HG03280 (cell line): ENCODE measurements at regions not wholly inside any gene's neighbourhood (a gene's known extent, or its start where the extent isn't known, plus 50 kb on each side); places are given as distances from the start of the nearest gene placed in this dataset.

Experiments
- ATAC-seq: cut with Tn5 transposase; IDR thresholded peaks from one replicate; pipeline ENCODE4 v1.9.1; 2021; ENCODE audit warnings: mild to moderate bottlenecking, moderate library complexity; ENCODE audit not compliant: unreplicated experiment

- no peak for ATAC-seq
Measured at GRCh38 chr17:77819497-77819896, 139.0 kb upstream of the TNRC6C start.

DNA sequence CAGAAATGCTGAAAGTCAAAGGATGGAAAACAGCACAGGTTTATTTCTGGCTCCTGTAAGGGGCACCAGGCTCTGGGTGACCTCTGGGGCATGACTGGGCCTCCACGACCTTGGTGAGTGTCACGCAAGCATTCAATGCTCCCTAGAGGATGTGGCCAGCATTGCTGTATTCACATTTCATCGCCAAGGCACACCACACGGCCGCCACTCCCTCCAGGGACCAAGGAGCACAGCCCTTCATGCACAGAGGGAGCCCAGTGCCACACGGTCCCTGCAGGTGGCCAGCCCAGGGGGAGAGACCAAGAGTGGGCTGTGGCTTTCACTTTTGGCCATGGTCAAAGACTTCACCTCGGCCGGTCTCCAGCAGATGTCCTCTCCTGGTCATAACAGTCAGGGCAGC is 137.4 kb upstream of the TNRC6C start:
- no peak for ATAC-seq

DNA sequence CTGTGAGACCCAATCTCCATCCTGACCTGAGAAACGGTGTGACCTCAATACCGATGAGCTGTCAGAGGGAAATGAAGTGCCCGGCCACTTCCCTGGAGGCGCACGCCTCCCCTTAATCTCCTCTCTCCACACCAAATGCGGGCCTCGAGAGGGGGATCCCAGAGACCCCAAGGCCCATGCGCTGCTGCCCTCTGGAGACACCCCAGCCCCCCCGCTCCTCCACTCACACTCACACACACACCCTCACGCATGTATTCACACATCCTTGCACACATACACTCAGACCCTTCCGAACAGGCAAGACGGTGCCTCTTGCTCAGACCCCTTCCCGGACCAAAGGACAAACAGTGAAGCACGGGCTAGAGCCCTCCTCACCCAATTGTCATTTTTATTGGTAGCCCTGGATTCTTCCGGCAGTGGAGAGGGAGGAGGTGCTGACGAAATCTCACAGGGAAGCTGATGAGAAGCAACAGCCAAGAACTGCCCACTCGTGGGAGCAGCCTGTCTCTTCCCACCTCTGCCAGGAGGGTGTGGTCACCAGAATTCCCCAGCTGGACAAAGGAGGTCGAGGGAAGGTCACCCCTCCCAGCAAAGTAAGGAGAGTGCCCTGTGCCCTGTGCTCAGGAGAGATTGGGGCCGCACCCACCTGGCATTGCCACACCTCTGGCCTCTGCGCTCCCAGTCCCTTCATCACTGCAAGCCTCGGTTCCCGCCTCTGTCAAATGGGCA is 136.0 kb upstream of the TNRC6C start:
- no peak for ATAC-seq

DNA sequence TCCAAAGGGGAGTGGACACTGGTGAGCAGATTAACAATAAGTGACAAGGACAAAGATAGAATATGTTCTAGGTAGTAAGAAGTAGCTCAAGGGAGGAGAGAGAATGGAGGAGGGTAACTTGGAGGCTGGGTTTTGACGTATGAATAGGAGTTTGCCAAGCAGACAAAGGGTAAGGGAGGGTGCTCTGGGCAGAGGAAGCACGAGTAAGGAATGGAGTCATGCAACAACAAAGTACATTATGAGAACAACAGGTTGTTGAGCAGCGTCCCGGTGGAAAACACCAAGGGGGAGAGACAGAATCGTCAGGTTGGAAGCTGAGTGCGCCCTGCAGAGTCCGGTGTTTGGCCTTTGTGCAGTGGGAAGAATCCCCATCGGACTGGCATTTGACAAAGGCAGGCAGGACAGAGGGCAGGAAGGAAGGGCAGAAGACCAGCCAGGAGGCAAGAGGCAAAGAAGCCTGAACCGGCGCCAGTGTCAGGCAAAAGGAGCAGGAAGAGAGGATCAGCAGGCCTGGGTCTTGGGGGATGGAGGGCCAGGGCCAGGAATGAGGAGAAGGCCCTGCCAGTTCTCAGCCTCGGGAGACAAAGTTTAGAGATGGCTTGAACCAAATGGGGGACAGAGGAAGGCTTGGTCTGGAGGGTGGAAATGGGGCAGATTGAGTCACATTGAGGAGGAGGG is 134.3 kb upstream of the TNRC6C start:
- ATAC-seq: no peak

DNA sequence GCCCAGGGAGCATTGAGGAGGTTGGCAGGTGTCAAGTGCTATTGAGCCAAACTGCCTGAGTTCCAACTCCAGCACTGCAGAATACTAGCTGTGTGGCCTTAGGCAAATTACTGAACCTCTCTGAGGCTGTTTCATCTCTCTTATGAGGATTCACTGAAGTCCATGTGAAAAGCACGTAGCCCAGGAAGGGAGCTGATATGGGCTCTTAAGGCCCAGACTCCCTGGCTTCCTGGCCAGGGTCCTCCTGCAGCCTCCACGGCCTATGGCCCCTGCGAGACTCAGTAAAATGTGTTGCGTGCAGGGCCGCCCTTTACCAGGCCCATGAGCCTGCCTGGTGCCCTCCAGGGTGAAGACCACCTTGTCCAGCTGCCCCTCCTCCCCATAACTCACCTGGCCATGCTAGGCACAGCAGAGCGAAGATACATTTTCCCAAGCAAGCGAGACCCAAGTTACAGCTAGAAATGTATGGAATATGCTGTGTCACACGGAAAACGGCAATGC is 133.7 kb upstream of the TNRC6C start:
- no peak for ATAC-seq

GRCh38 chr17:77825621-77826020 is 132.9 kb upstream of the TNRC6C start:
- ATAC-seq: no peak

DNA sequence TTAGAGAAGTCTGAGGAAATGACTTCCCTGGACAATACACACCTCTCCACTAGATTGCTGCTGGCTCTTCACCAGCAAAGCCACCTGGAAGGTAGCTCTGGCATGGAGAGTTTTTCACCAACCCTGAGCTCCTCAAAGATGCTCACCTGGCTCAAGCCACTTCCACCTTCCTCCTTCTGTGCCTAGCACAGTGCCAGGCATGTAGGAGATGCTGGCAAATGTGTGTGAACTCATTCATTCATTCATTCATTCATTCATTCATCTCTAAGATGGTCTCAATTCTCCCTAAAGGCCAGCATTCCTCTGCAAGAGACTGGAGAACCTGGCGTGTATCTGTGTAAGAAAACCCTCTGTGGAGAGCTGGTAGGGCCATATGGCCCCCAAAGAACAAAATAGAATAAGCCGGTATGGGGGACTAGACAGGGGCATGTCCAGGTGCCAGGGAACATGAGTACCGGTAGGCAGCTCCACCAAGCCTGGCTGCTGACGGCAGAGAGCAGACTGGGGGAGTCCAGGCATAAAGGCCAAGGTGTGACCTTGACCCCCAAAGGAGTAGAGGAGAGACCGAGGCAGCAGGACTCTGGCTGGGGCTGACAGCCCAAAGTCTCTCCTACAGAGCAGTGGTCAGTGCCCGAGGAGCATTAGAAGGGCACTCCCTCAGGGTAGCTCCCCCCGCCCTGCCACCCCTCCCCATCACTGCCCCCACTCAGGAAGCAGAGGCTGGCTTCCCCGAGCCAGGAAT is 132.2 kb upstream of the TNRC6C start:
- ATAC-seq: no peak

GRCh38 chr17:77827039-77827438 is 131.5 kb upstream of the TNRC6C start:
- ATAC-seq: no peak

DNA sequence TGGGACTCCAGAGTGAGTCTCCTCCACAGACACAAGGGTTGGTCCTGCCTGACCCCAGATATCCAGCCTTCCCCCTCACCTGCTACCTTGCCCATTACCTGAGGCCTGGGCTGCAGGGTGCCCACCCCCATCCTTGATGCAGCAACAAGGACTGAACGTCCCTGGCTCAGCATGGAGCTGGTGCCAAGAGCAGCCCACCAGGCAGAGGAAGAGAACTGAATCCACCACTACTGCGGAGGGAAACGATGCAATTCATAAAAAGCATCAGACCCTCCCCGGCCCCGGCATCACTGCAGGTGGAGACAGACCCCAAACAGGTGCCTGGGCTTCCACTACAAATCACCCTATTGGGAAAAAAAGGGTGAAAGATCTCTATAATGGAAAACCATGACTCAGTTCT is 131.0 kb upstream of the TNRC6C start:
- no peak for ATAC-seq

DNA sequence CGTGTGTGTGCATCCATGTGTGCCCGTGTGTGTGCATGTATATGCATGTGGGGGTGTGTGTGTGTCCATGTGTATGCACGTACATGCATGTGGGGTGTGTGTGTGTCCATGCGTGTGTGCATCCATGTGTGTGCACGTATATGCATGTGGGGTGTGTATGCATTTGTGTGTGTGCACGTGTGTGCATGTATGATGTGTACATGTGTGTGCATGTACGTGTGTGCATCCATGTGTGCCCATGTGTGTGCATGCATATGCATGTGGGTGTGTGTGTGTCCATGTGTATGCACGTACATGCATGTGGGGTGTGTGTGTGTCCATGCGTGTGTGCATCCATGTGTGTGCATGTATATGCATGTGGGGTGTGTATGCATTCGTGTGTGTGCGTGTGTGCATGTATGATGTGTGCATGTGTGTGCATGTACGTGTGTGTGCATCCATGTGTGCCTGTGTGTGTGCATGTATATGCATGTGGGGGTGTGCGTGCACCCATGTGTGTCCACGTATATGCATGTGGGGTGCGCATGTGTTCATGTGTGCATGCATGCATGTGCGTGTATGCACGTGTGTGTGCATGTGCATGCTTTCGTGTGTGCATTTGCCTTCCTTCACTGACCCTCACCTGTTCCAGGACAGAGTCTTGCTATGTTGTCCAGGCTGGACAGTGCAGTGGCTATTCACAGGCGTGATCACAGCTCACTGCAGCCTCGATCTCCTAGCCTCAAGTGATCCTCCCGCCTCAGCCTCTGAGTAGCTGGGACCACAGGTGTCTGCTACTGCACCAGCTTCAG is 129.6 kb upstream of the TNRC6C start:
- no peak for ATAC-seq

GRCh38 chr17:77829843-77830799 is 128.4 kb upstream of the TNRC6C start:
- no peak for ATAC-seq

GRCh38 chr17:77830816-77831473 is 127.6 kb upstream of the TNRC6C start:
- ATAC-seq: no peak

DNA sequence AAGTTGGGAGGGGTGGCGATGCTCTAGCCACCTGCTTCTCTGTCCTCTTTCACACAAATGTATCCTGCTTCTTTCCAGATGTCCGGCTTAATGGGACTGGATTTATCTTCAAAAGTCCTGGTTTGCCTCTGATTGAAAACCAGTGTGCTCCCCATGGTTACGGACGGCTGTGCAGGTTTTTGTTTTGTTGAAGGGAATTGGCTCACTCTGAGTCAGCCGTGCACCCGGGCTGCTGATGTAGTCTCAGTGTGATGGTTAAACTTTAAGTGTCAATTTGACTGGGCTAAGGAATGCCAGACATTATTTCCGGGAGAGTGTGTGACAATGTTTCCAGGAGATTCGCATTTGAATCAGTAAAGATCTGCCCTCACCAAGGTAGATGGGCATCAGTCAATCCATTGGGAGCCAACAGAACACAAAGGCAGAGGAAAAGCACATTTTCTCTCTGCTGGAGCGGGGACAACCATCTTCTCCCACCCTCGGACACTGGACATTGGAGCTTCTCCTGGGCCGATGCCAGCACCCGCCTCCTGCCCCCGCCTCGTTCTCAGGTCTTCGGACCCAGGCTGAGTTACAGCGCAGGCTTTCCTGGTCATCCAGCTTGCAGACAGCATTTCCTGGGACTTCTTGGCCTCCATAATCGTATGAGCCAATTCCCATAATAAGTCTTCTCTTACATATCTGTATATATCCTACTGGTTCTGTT is 126.9 kb upstream of the TNRC6C start:
- no peak for ATAC-seq

DNA sequence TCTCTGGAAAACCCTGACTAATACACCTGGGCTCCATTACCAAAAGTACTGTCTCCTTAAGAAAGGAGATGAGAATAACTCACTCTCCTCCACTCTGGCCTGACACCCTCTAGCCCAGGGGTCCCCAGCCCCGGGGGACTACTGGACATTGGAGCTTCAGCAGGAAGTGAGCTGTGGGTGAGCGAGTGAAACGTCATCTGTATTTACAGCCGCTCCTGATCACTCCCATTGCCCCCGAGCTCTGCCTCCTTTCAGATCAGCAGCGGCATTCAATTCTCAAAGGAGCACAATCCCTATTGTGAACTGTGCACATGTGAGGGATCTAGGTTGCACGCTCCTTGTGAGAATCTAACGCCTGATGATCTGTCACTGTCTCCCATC is 126.3 kb upstream of the TNRC6C start:
- ATAC-seq: no peak

DNA sequence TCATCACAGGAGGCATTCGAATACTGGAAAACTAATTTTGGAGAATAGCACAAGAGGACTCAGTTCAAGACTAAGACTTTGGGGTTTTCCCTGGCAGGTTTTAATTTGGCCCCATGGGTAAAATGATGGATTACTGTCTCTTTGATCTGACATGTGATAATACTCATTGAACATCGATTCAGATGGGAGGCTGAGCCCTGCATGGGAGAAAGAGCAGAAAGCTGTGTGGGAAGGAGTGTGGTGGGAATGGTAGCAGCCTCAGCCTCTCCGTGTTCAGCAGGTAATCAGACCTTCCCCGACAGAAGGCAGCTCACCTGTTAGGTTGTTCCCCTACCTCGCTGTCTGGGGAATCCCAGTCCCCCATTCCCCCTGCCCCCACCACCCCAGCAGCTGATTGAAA is 124.7 kb upstream of the TNRC6C start:
- ATAC-seq: no peak

GRCh38 chr17:77834170-77835115 is 124.1 kb upstream of the TNRC6C start:
- no peak for ATAC-seq

- no peak for ATAC-seq
Measured at GRCh38 chr17:77836557-77837041, 121.9 kb upstream of the TNRC6C start.
